ENCODE measurements at regions not wholly inside any gene's neighbourhood (a gene's known extent, or its start where the extent isn't known, plus 50 kb on each side); places are given as distances from the start of the nearest gene placed in this dataset.

DNA sequence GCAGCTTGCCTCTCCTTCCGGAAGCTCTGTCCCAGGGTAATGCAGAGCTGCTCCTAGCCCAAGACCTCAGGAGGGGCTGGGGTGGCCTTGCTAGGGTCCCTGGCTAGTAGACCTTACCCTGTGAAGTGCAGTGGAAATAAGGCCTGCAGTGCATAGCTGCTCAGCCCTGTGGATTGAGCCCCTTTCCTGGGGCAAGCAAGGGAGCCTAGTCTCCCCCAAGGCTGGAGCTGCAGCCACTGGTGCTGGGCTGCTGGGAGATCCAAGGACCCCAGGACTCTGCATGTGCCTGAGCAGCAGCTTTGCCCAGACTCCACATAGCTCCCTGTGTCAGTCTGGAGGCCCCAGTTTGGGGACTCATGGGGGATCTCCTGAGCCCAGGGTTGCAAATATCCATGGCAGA, 57.9 kb downstream of the FANCF start:
- Histone ChIP-seq H3K9me3 (ENCODE audit: control insufficient read depth, low read length) (no peaks in the 10 kb centered on the region), H3K4me1 (ENCODE audit: control insufficient read depth, insufficient read depth, low read length, poor library complexity, severe bottlenecking) (no peaks in the 10 kb centered on the region), H3K36me3 (ENCODE audit: control insufficient read depth, insufficient read depth, low read length) (no peaks in the 10 kb centered on the region), H3K27ac (ENCODE audit: low read depth, low read length, severe bottlenecking) (no peak overlapping the region), H3K4me3 (ENCODE audit: extremely low read depth, insufficient read depth, low read length, poor library complexity, severe bottlenecking) (no peak overlapping the region)
- WGBS, 2 experiments (ENCODE audit: insufficient coverage in 2 of 2), result 88 to 100% methylated on average over 1 of the region's 1 CpG

DNA sequence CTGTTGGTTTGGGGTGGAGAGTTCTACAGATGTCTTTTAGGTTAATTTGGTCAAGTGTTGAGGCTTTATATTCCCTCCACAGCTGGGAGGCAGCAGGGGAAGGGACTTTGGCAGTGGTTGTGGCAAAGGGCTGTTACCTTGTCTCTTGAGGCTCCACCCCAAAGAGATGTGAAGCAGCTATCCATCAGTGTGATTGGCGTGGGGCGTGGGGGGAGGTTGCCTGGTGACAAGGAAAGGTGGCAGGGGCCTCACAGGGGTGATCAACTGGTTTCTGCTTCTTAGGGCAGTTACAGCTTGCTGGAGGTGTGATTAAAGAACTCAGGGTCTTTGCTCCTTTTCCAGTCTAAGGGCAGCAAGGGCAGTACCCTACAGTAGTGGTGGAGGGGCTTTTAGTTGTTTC, 59.3 kb downstream of the FANCF start:
- WGBS, 2 experiments (ENCODE audit: insufficient coverage in 2 of 2), result 72% methylated on average over 2 of the region's 2 CpGs; no CpG with 5 or more reads in 1 of the 2 experiments
- Histone ChIP-seq H3K36me3 (ENCODE audit: control insufficient read depth, insufficient read depth, low read length) (no peaks in the 10 kb centered on the region), H3K9me3 (ENCODE audit: control insufficient read depth, low read length) (no peaks in the 10 kb centered on the region)

DNA sequence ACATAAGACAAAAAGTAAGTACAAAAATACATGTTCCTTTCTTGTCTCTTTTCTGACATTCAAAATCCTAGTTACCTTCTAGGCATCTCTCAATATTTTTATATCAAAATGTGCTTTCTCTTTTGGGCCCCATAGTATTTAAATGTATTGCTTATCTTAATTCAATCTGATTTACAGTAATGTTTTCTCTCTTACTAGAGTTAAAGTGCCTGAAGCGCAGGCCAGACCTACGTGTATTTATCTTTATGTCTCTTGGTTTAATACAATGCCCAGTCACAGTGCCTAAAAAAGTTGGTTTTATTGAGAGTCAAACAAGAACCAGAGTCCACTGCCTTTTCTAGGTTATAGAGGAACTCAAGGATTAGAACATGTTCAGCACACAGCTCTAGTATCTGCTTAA, 64.3 kb downstream of the FANCF start:
- Histone ChIP-seq H3K36me3 (ENCODE audit: control insufficient read depth, insufficient read depth, low read length) (no peaks in the 10 kb centered on the region), H3K4me3 (ENCODE audit: extremely low read depth, insufficient read depth, low read length, poor library complexity, severe bottlenecking) (no peak overlapping the region), H3K27ac (ENCODE audit: low read depth, low read length, severe bottlenecking) (no peak overlapping the region), H3K9me3 (ENCODE audit: control insufficient read depth, low read length) (no peaks in the 10 kb centered on the region), H3K4me1 (ENCODE audit: control insufficient read depth, insufficient read depth, low read length, poor library complexity, severe bottlenecking) (no peaks in the 10 kb centered on the region)
- no CpG with 5 or more reads among the region's 2 CpGs for WGBS, 2 experiments (ENCODE audit: insufficient coverage in 2 of 2)

More for the DNA sequence above, 59.3 kb downstream of the FANCF start:
- Histone ChIP-seq H3K4me1 (ENCODE audit: control insufficient read depth, insufficient read depth, low read length, poor library complexity, severe bottlenecking) (no peaks in the 10 kb centered on the region), H3K27ac (ENCODE audit: low read depth, low read length, severe bottlenecking) (no peak overlapping the region), H3K4me3 (ENCODE audit: extremely low read depth, insufficient read depth, low read length, poor library complexity, severe bottlenecking) (no peak overlapping the region)

DNA sequence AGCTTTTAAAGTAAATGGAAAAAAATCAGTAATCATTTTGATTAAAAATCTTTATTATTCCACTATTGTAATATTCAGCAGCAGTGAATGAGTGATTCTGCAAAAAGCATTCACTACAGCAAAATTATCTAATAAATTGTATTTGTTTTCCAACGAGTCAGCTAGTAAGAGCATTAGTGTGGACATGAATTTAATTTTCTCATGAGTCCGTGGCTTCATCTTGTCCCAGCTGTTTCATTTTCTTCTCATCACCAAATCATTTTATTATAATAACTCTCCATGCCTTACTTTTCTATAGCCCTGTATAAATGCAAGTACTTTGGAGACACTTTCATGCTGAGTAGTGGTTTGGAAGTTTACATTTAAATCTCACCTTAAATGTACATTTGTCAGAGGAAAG, 66.2 kb downstream of the FANCF start:
- Histone ChIP-seq H3K36me3 (ENCODE audit: control insufficient read depth, insufficient read depth, low read length) (no peaks in the 10 kb centered on the region), H3K9me3 (ENCODE audit: control insufficient read depth, low read length) (no peaks in the 10 kb centered on the region), H3K27ac (ENCODE audit: low read depth, low read length, severe bottlenecking) (no peak overlapping the region), H3K4me3 (ENCODE audit: extremely low read depth, insufficient read depth, low read length, poor library complexity, severe bottlenecking) (no peak overlapping the region), H3K4me1 (ENCODE audit: control insufficient read depth, insufficient read depth, low read length, poor library complexity, severe bottlenecking) (no peaks in the 10 kb centered on the region)
- 80% methylated on average over 1 of the region's 2 CpGs; no CpG with 5 or more reads in 1 of the 2 experiments for WGBS, 2 experiments (ENCODE audit: insufficient coverage in 2 of 2)

DNA sequence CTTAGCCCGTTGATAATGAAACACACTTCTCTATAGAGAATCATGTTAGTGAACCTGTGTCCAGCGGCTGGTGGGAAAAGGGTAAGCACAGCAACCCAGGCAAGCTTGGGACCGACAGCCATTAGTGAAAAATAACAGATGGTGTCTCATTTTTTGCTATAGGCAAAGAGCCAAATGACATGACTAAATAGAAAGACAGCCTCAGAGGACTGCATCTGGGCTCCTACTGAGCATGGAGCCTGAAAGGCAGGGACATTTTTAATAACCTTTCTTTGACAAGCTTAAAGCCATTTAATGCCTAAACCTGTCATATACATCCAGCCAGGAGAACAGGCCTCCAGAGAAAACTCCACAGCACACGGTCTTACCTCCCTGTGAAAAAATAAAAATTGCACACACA, 67.0 kb downstream of the FANCF start:
- Histone ChIP-seq H3K36me3 (ENCODE audit: control insufficient read depth, insufficient read depth, low read length) (no peaks in the 10 kb centered on the region), H3K27ac (ENCODE audit: low read depth, low read length, severe bottlenecking) (no peak overlapping the region), H3K4me3 (ENCODE audit: extremely low read depth, insufficient read depth, low read length, poor library complexity, severe bottlenecking) (no peak overlapping the region), H3K4me1 (ENCODE audit: control insufficient read depth, insufficient read depth, low read length, poor library complexity, severe bottlenecking) (no peaks in the 10 kb centered on the region), H3K9me3 (ENCODE audit: control insufficient read depth, low read length) (no peaks in the 10 kb centered on the region)
- 86 to 92% methylated on average over 2 of the region's 4 CpGs for WGBS, 2 experiments (ENCODE audit: insufficient coverage in 2 of 2)

DNA sequence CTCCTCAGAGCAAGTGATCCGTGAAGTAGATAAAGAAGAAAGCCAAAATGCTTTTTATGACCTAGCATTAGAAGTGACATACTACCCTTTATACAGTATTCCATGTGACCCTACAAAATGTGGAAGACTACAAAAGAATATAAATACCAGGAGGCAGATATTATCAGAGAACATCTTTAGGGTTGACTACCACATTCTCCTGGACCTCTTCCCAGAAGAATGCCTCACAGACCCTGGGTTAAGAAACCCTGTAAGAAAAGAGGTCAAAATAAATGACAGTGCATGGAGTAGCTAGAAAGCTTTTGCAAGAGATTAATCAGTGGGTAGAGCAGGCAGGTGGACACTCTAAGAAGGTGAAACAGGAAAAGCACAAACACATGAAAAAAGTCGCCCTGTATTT, 69.2 kb downstream of the FANCF start:
- H3K27ac ChIP-seq (ENCODE audit: low read depth, low read length, severe bottlenecking), result no peak overlapping the region
- no peaks in the 10 kb centered on the region for H3K36me3 ChIP-seq (ENCODE audit: control insufficient read depth, insufficient read depth, low read length)
- no peaks in the 10 kb centered on the region for H3K9me3 ChIP-seq (ENCODE audit: control insufficient read depth, low read length)
- 57 to 100% methylated on average over 1 of the region's 2 CpGs for WGBS, 2 experiments (ENCODE audit: insufficient coverage in 2 of 2)
- H3K4me3 ChIP-seq (ENCODE audit: extremely low read depth, insufficient read depth, low read length, poor library complexity, severe bottlenecking), result no peak overlapping the region
- H3K4me1 ChIP-seq (ENCODE audit: control insufficient read depth, insufficient read depth, low read length, poor library complexity, severe bottlenecking), result no peaks in the 10 kb centered on the region

DNA sequence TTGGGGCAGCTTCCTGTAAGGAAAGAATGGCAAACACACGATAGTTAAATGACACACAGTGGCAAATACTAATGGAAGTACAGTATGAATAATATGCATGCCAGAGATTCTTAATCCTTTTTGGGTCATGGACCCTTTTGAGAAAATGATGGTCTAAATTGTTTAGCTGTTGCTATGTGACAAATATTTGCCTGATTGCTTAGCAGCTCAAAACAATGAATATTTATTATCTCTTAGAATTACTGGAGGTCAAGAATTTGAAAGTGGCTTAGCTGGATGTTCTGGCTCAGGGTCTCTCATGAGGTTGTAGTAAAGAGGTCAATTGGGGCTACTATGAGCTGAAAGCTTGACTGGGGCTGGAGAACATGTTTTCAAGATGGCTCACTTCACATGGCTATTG, 69.7 kb downstream of the FANCF start:
- 89 to 100% methylated on average over 1 of the region's 1 CpG for WGBS, 2 experiments (ENCODE audit: insufficient coverage in 2 of 2)
- H3K4me3 ChIP-seq (ENCODE audit: extremely low read depth, insufficient read depth, low read length, poor library complexity, severe bottlenecking), result no peak overlapping the region
- no peaks in the 10 kb centered on the region for H3K9me3 ChIP-seq (ENCODE audit: control insufficient read depth, low read length)
- H3K4me1 ChIP-seq (ENCODE audit: control insufficient read depth, insufficient read depth, low read length, poor library complexity, severe bottlenecking), result no peaks in the 10 kb centered on the region
- no peak overlapping the region for H3K27ac ChIP-seq (ENCODE audit: low read depth, low read length, severe bottlenecking)
- H3K36me3 ChIP-seq (ENCODE audit: control insufficient read depth, insufficient read depth, low read length), result no peaks in the 10 kb centered on the region

DNA sequence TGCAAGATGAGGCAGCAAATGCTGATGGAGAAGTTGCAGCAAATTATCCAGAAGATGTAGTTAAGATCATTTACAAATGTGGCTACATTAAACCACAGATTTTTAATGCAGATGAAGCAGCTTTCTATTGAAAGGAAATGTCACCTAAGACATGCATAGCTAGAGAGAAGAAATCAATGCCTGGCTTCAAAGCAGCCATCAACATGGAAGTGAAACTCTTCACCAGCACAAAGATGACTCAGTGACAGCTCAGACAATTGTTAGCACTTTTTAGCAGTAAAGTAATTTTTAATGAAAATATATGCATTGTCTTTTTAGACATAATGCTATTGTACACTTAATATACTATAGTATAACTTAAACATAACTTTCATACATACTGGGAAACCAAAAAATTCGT, 71.4 kb downstream of the FANCF start:
- Histone ChIP-seq H3K4me3 (ENCODE audit: extremely low read depth, insufficient read depth, low read length, poor library complexity, severe bottlenecking) (no peak overlapping the region), H3K27ac (ENCODE audit: low read depth, low read length, severe bottlenecking) (no peak overlapping the region), H3K4me1 (ENCODE audit: control insufficient read depth, insufficient read depth, low read length, poor library complexity, severe bottlenecking) (no peaks in the 10 kb centered on the region), H3K9me3 (ENCODE audit: control insufficient read depth, low read length) (no peaks in the 10 kb centered on the region), H3K36me3 (ENCODE audit: control insufficient read depth, insufficient read depth, low read length) (no peaks in the 10 kb centered on the region)
- no CpG with 5 or more reads among the region's 1 CpG for WGBS, 2 experiments (ENCODE audit: insufficient coverage in 2 of 2)

DNA sequence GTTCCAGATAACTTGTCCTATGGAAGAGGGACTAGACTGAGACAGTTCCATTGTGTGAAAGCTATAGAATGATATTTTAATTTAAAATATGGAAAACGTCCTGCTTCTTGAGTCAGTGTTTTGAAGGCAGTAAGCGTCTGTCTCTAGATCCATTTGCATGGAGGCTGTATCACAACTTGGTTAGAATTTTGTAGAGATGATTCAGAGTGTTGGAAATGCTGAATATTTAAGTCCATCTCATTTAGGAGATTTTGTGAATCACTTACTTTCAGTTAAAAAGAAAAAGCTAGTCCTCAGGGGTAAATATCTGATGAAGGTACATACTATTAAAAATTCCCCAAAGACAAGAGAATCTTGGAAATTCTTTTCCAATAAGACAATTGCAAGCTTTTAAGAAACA, 72.7 kb downstream of the FANCF start:
- WGBS, 2 experiments (ENCODE audit: insufficient coverage in 2 of 2), result 81 to 90% methylated on average over 2 of the region's 2 CpGs

DNA sequence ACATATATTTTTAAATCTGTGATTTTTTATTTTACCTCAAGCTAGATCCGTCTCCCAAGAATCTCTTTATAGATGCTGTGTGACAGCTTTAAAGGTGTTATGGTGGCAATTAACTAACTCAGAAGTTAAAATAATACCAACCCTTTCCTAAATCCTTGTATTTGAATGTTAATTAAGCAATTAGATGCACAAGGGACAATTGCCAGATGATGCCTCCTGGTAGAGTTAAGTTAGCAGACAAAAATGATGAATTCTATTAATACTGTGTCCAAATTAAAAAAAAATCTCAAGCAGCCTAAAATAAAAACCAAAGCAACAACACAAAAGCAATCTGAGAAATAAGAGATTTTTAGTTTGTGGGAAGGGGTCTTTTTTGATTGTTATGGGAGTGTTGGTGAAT, 78.9 kb downstream of the FANCF start:
- no peak overlapping the region for H3K27ac ChIP-seq (ENCODE audit: low read depth, low read length, severe bottlenecking)
- no peaks in the 10 kb centered on the region for H3K36me3 ChIP-seq (ENCODE audit: control insufficient read depth, insufficient read depth, low read length)
- H3K4me3 ChIP-seq (ENCODE audit: extremely low read depth, insufficient read depth, low read length, poor library complexity, severe bottlenecking), result no peak overlapping the region
- no peaks in the 10 kb centered on the region for H3K9me3 ChIP-seq (ENCODE audit: control insufficient read depth, low read length)
- WGBS, 2 experiments (ENCODE audit: insufficient coverage in 2 of 2), result no CpG with 5 or more reads among the region's 1 CpG
- no peaks in the 10 kb centered on the region for H3K4me1 ChIP-seq (ENCODE audit: control insufficient read depth, insufficient read depth, low read length, poor library complexity, severe bottlenecking)

More for the DNA sequence above, 72.7 kb downstream of the FANCF start:
- no peaks in the 10 kb centered on the region for H3K36me3 ChIP-seq (ENCODE audit: control insufficient read depth, insufficient read depth, low read length)
- H3K4me3 ChIP-seq (ENCODE audit: extremely low read depth, insufficient read depth, low read length, poor library complexity, severe bottlenecking), result no peak overlapping the region
- no peaks in the 10 kb centered on the region for H3K9me3 ChIP-seq (ENCODE audit: control insufficient read depth, low read length)
- H3K27ac ChIP-seq (ENCODE audit: low read depth, low read length, severe bottlenecking), result no peak overlapping the region
- no peaks in the 10 kb centered on the region for H3K4me1 ChIP-seq (ENCODE audit: control insufficient read depth, insufficient read depth, low read length, poor library complexity, severe bottlenecking)

DNA sequence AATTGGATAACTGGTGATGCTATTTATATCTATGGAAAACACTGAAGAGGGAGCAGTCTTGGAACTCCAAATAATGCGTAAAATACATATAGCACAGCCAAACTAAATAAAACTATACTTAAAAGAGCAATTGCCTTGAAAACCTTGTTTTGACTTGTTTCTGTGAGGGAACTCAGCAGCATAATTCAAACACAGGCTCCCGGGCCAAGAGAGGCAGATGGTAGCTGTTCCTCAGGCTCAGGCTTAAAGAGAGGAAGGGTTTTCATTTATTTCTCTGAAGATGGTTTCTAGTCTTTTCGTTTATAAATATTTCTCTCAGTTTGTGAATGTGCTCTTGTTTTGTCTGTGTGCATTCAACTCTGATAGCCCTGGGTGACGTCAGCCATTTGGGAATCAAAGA, 82.4 kb downstream of the FANCF start:
- Histone ChIP-seq H3K4me3 (ENCODE audit: extremely low read depth, insufficient read depth, low read length, poor library complexity, severe bottlenecking) (no peak overlapping the region), H3K27ac (ENCODE audit: low read depth, low read length, severe bottlenecking) (no peak overlapping the region), H3K9me3 (ENCODE audit: control insufficient read depth, low read length) (no peaks in the 10 kb centered on the region), H3K36me3 (ENCODE audit: control insufficient read depth, insufficient read depth, low read length) (no peaks in the 10 kb centered on the region), H3K4me1 (ENCODE audit: control insufficient read depth, insufficient read depth, low read length, poor library complexity, severe bottlenecking) (no peaks in the 10 kb centered on the region)
- 80% methylated on average over 1 of the region's 4 CpGs; no CpG with 5 or more reads in 1 of the 2 experiments for WGBS, 2 experiments (ENCODE audit: insufficient coverage in 2 of 2)

DNA sequence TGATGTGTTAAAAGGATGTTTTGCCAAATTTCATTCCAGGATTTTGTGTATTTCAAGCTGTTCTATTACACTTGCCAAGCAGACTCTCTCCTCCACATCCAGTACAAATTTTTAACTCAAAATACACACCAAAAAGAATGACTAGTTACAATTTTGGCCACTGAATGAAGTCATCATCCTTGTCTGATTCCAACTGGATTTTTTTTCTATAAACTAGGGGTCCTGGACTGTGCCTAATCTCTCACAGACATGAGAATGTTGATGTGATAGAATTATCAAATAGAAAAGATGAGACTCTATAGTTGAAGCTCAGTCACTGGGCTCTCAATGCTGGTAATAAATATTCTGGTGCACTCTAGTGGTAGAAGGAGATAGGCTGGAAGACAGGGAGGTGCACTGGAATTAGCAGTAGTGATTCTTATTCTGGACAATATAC, 85.8 kb downstream of the FANCF start:
- Histone ChIP-seq H3K4me1 (ENCODE audit: control insufficient read depth, insufficient read depth, low read length, poor library complexity, severe bottlenecking) (no peaks in the 10 kb centered on the region), H3K27ac (ENCODE audit: low read depth, low read length, severe bottlenecking) (no peak overlapping the region), H3K4me3 (ENCODE audit: extremely low read depth, insufficient read depth, low read length, poor library complexity, severe bottlenecking) (no peak overlapping the region), H3K36me3 (ENCODE audit: control insufficient read depth, insufficient read depth, low read length) (no peaks in the 10 kb centered on the region), H3K9me3 (ENCODE audit: control insufficient read depth, low read length) (no peaks in the 10 kb centered on the region)

All from mesodermal cell (in vitro differentiated cells).